ENCODE measurements at regions not wholly inside any gene's neighbourhood (a gene's known extent, or its start where the extent isn't known, plus 50 kb on each side); places are given as distances from the start of the nearest gene placed in this dataset.

GRCh38 chr3:10651506-10651905 is 146.1 kb upstream of the ATP2B2 start:
- H3K9ac ChIP-seq (ENCODE audit: low read depth, low read length) = no peak overlapping the region
- no peaks in the 10 kb centered on the region for H3K36me3 ChIP-seq (ENCODE audit: insufficient read depth, low read length)
- no peak overlapping the region for H3K4me3 ChIP-seq (ENCODE audit: low read depth in 1 of 2, low read length in 2 of 2)
- no peak overlapping the region for H2AFZ ChIP-seq (ENCODE audit: low read depth, low read length)
- no peaks in the 10 kb centered on the region for H3K9me3 ChIP-seq (ENCODE audit: insufficient read depth, low read length, severe bottlenecking)
- H3K27ac ChIP-seq (ENCODE audit: low read length) = no peak overlapping the region
- H3K79me2 ChIP-seq (ENCODE audit: insufficient read depth, low read length) = no peaks in the 10 kb centered on the region
- H3K4me2 ChIP-seq (ENCODE audit: insufficient read depth, low read length) = no peak overlapping the region
- H4K20me1 ChIP-seq (ENCODE audit: insufficient read depth, low read length) = no peaks in the 10 kb centered on the region
- no peaks in the 10 kb centered on the region for H3K27me3 ChIP-seq (ENCODE audit: insufficient read depth, low read length, poor library complexity)
- ATAC-seq (ENCODE audit: insufficient read depth, low read depth) (no peak), DNase-seq (no peak)
- TF ChIP-seq CTCF (IDR thresholded peaks at IDR 0.05; ENCODE audit: borderline replicate concordance, extremely low read depth, low read length, poor library complexity, severe bottlenecking) (no peak), EZH2 (IDR thresholded peaks at IDR 0.05; ENCODE audit: borderline replicate concordance, low read depth, low read length, severe bottlenecking) (no peak)
- H3K4me1 ChIP-seq (ENCODE audit: insufficient read depth, low read length) = no peaks in the 10 kb centered on the region

- Histone ChIP-seq H2AFZ (ENCODE audit: low read depth, low read length) (no peak overlapping the region), H4K20me1 (ENCODE audit: insufficient read depth, low read length) (no peaks in the 10 kb centered on the region)
- ATAC-seq (ENCODE audit: insufficient read depth, low read depth) = no peak
Observed at GRCh38 chr3:10653241-10653640, 147.9 kb upstream of the ATP2B2 start.

GRCh38 chr3:10653866-10654611 is 148.7 kb upstream of the ATP2B2 start:
- TF ChIP-seq EZH2 (IDR thresholded peaks at IDR 0.05; ENCODE audit: borderline replicate concordance, low read depth, low read length, severe bottlenecking) (no peak), CTCF (IDR thresholded peaks at IDR 0.05; ENCODE audit: borderline replicate concordance, extremely low read depth, low read length, poor library complexity, severe bottlenecking) (no peak)
- Histone ChIP-seq H3K36me3 (ENCODE audit: insufficient read depth, low read length) (no peaks in the 10 kb centered on the region), H2AFZ (ENCODE audit: low read depth, low read length) (no peak overlapping the region), H3K4me2 (ENCODE audit: insufficient read depth, low read length) (no peak overlapping the region), H3K79me2 (ENCODE audit: insufficient read depth, low read length) (no peaks in the 10 kb centered on the region), H3K27ac (ENCODE audit: low read length) (no peak overlapping the region), H4K20me1 (ENCODE audit: insufficient read depth, low read length) (no peaks in the 10 kb centered on the region), H3K4me3 (ENCODE audit: low read depth in 1 of 2, low read length in 2 of 2) (no peak overlapping the region), H3K4me1 (ENCODE audit: insufficient read depth, low read length) (no peaks in the 10 kb centered on the region), H3K9ac (ENCODE audit: low read depth, low read length) (no peak overlapping the region), H3K27me3 (ENCODE audit: insufficient read depth, low read length, poor library complexity) (no peaks in the 10 kb centered on the region), H3K9me3 (ENCODE audit: insufficient read depth, low read length, severe bottlenecking) (no peaks in the 10 kb centered on the region)
- ATAC-seq (ENCODE audit: insufficient read depth, low read depth) (no peak), DNase-seq (no peak)

More at GRCh38 chr3:10653241-10653640, 147.9 kb upstream of the ATP2B2 start:
- no peak overlapping the region for H3K4me2 ChIP-seq (ENCODE audit: insufficient read depth, low read length)
- no peak overlapping the region for H3K4me3 ChIP-seq (ENCODE audit: low read depth in 1 of 2, low read length in 2 of 2)
- no peaks in the 10 kb centered on the region for H3K4me1 ChIP-seq (ENCODE audit: insufficient read depth, low read length)
- no peaks in the 10 kb centered on the region for H3K79me2 ChIP-seq (ENCODE audit: insufficient read depth, low read length)
- H3K36me3 ChIP-seq (ENCODE audit: insufficient read depth, low read length) = no peaks in the 10 kb centered on the region
- TF ChIP-seq EZH2 (IDR thresholded peaks at IDR 0.05; ENCODE audit: borderline replicate concordance, low read depth, low read length, severe bottlenecking) (no peak), CTCF (IDR thresholded peaks at IDR 0.05; ENCODE audit: borderline replicate concordance, extremely low read depth, low read length, poor library complexity, severe bottlenecking) (no peak)
- DNase-seq = no peak
- no peak overlapping the region for H3K27ac ChIP-seq (ENCODE audit: low read length)
- H3K9ac ChIP-seq (ENCODE audit: low read depth, low read length) = no peak overlapping the region
- no peaks in the 10 kb centered on the region for H3K9me3 ChIP-seq (ENCODE audit: insufficient read depth, low read length, severe bottlenecking)
- no peaks in the 10 kb centered on the region for H3K27me3 ChIP-seq (ENCODE audit: insufficient read depth, low read length, poor library complexity)
